HCT116 (cell line): ENCODE measurements at regions not wholly inside any gene's neighbourhood (a gene's known extent, or its start where the extent isn't known, plus 50 kb on each side); places are given as distances from the start of the nearest gene placed in this dataset.

Experiments used
- ATAC-seq: fragments of 200-7000 bp; cut with Tn5 transposase; 2 replicates; pipeline ENCODE4 v1.9.1; 2020; ENCODE audit warnings: mild to moderate bottlenecking, moderate library complexity
- BruUV-seq: library from RNA; stranded (reverse); fragments of 400-500 nt; replicated peaks from 2 replicates; lab custom pipeline; 2021; lab: Mats Ljungman, UMichigan
- CTCF ChIA-PET: fragments of 300-600 bp; sonication (Branson Sonifier 250); formaldehyde crosslinking; loops from one replicate; lab custom pipeline; 2021; ENCODE audit warnings: antibody characterized with exemption; lab: Charles Lee
- POLR2A ChIA-PET: fragments of 300-600, 350-600 bp; sonication (Branson Sonifier 250); formaldehyde crosslinking; loops from one replicate; lab custom pipeline; 2021; ENCODE audit warnings: antibody characterized with exemption; lab: Charles Lee
- RAD21 ChIA-PET, 2 experiments: fragments of 300-600 bp; sonication (Branson Sonifier 250); formaldehyde crosslinking; loops; one replicate each; lab custom pipeline; 2023; ENCODE audit warnings: low total read pairs in 2 of 2; ENCODE audit not compliant: uncharacterized antibody in 2 of 2, unreplicated experiment in 2 of 2, low non-redundant PET in 1 of 2; lab: Charles Lee
- DNase-seq: peaks from one replicate; pipeline ENCODE4 v3.0.0-alpha.2; 2010; ENCODE audit warnings: low read depth, low spot score
- H2AFZ ChIP-seq: fragments of 200-600 bp; shearing (Covaris generic), sonication (generic); 2 replicates; pipeline ENCODE4 v1.6.1; 2017; ENCODE audit warnings: low read depth, mixed run types, mixed read lengths, antibody characterized with exemption, low read length; ENCODE audit not compliant: poor library complexity, severe bottlenecking
- H3K27ac ChIP-seq: 2 replicates; pipeline ENCODE4 v1.5.1; 2012; ENCODE audit warnings: low read depth, low read length
- H3K27me3 ChIP-seq: fragments of 200-600 bp; sonication (generic); 2 replicates; pipeline ENCODE4 v1.6.1; 2016; ENCODE audit warnings: mixed run types, low read length, mixed read lengths; ENCODE audit not compliant: insufficient read depth
- H3K36me3 ChIP-seq, 2 experiments: fragments of 200-500 bp in 1 of 2; fragments of 200-600 bp in 1 of 2; sonication (Bioruptor generic) in 1 of 2; sonication (generic) in 1 of 2; 2 replicates each; pipeline versions ENCODE4 v1.5.1 to v1.6.1; 2014 to 2016; ENCODE audit warnings: low read length in 2 of 2, inconsistent platforms in 1 of 2, mixed read lengths in 1 of 2, mixed run types in 1 of 2; ENCODE audit not compliant: insufficient read depth in 2 of 2, control insufficient read depth in 1 of 2
- H3K4me1 ChIP-seq, 2 experiments: fragments of 200-600 bp in 1 of 2; sonication (generic) in 1 of 2; 2 replicates each; pipeline versions ENCODE4 v1.5.1 to v1.6.1; 2012 to 2017; ENCODE audit warnings: low read length in 2 of 2, inconsistent platforms in 1 of 2, mild to moderate bottlenecking in 1 of 2, mixed read lengths in 1 of 2, mixed run types in 1 of 2, moderate library complexity in 1 of 2; ENCODE audit not compliant: insufficient read depth in 2 of 2, control insufficient read depth in 1 of 2
- H3K4me2 ChIP-seq: fragments of 200-600 bp; sonication (generic); 2 replicates; pipeline ENCODE4 v1.6.1; 2017; ENCODE audit warnings: mixed run types, low read length, mixed read lengths
- H3K4me3 ChIP-seq, 2 experiments: fragments of 200-600 bp in 1 of 2; sonication (generic) in 1 of 2; replicated peaks in 1 of 2; 2 replicates each; pipeline ENCODE4 v1.5.1; 2011 to 2016; ENCODE audit warnings: low read length in 2 of 2, control low read depth in 1 of 2, low read depth in 1 of 2, mild to moderate bottlenecking in 1 of 2, mixed read lengths in 1 of 2, mixed run types in 1 of 2
- H3K79me2 ChIP-seq: fragments of 200-600 bp; sonication (generic); 2 replicates; pipeline ENCODE4 v1.6.1; 2017; ENCODE audit warnings: mild to moderate bottlenecking, mixed run types, low read length, moderate library complexity, mixed read lengths; ENCODE audit not compliant: insufficient read depth
- H3K9ac ChIP-seq: fragments of 200-600 bp; sonication (generic); 2 replicates; pipeline ENCODE4 v1.6.1; 2016; ENCODE audit warnings: low read length, mixed read lengths
- H3K9me2 ChIP-seq: fragments of 200-600 bp; sonication (generic), shearing (Covaris generic); 2 replicates; pipeline ENCODE4 v1.6.1; 2017; ENCODE audit warnings: mixed run types, mild to moderate bottlenecking, moderate library complexity; ENCODE audit not compliant: insufficient read depth
- H3K9me3 ChIP-seq, 2 experiments: fragments of 200-500 bp in 1 of 2; fragments of 200-600 bp in 1 of 2; sonication (Bioruptor generic) in 1 of 2; sonication (generic) in 1 of 2; 2 replicates each; pipeline ENCODE4 v1.6.1; 2014 to 2017; ENCODE audit warnings: low read length in 2 of 2, mixed read lengths in 2 of 2, inconsistent platforms in 1 of 2, low read depth in 1 of 2, mild to moderate bottlenecking in 1 of 2, mixed run types in 1 of 2, moderate library complexity in 1 of 2; ENCODE audit not compliant: control insufficient read depth in 1 of 2, insufficient read depth in 1 of 2
- H4K20me1 ChIP-seq: fragments of 200-600 bp; sonication (generic), shearing (Covaris generic); 2 replicates; pipeline ENCODE4 v1.6.1; 2017; ENCODE audit warnings: mixed run types, mild to moderate bottlenecking, moderate library complexity; ENCODE audit not compliant: insufficient read depth
- ATF3 ChIP-seq: IDR thresholded peaks from 2 replicates; pipeline ENCODE4 v1.6.1; 2012
- CBX3 ChIP-seq: IDR thresholded peaks from 2 replicates; pipeline ENCODE4 v1.6.1; 2012; ENCODE audit warnings: low read depth
- CEBPB ChIP-seq: IDR thresholded peaks from 2 replicates; pipeline ENCODE4 v1.6.1; 2012; ENCODE audit warnings: low read depth
- EZH2phosphoT487 ChIP-seq: fragments of 200-600 bp; IDR thresholded peaks from 2 replicates; pipeline ENCODE4 v1.6.1; 2018; ENCODE audit warnings: antibody characterized with exemption, borderline replicate concordance
- FOSL1 ChIP-seq: IDR thresholded peaks from 2 replicates; pipeline ENCODE4 v1.6.1; 2012; ENCODE audit warnings: low read depth
- JUND ChIP-seq: IDR thresholded peaks from 2 replicates; pipeline ENCODE4 v1.6.1; 2012
- POLR2A ChIP-seq: IDR thresholded peaks from 2 replicates; pipeline ENCODE4 v1.7.0; 2011; ENCODE audit warnings: borderline replicate concordance; ENCODE audit not compliant: insufficient read depth, insufficient read length; ENCODE audit errors: extremely low read depth
- SIN3A ChIP-seq: IDR thresholded peaks from 2 replicates; pipeline ENCODE4 v1.6.1; 2012; ENCODE audit warnings: low read depth
- TCF7L2 ChIP-seq: IDR thresholded peaks from 2 replicates; pipeline ENCODE4 v1.7.0; 2011; ENCODE audit warnings: borderline replicate concordance, inconsistent platforms; ENCODE audit not compliant: insufficient read depth, insufficient read length; ENCODE audit errors: extremely low read depth
- YY1 ChIP-seq: IDR thresholded peaks from 2 replicates; pipeline ENCODE4 v1.6.1; 2011; ENCODE audit warnings: low read length, low read depth, moderate library complexity, mild to moderate bottlenecking; ENCODE audit not compliant: insufficient replicate concordance; ENCODE audit errors: extremely low read depth
- ZBTB33 ChIP-seq: IDR thresholded peaks from 2 replicates; pipeline ENCODE4 v1.6.1; 2011; ENCODE audit warnings: mild to moderate bottlenecking, low read length, moderate library complexity; ENCODE audit not compliant: insufficient replicate concordance; ENCODE audit errors: extremely low read depth
- ZFX ChIP-seq: fragments of 450-650 bp; IDR thresholded peaks from 2 replicates; pipeline ENCODE4 v1.6.1; 2017
- intact Hi-C: fragments of 100-400 bp; cut with micrococcal nuclease; formaldehyde crosslinking; loops from 2 replicates; pipeline ENCODE4 v1.10.0; 2022
- TF ChIP-seq, protein P1 (sequence below): IDR thresholded peaks from 2 replicates; pipeline ENCODE4 v1.6.1; 2012

- peaks cover 15% of the 10 kb centered on the region for H3K27me3 ChIP-seq
- no peak overlapping the region for H3K9ac ChIP-seq
- H3K27ac ChIP-seq: no peak overlapping the region
- H4K20me1 ChIP-seq: no peaks in the 10 kb centered on the region; the same call in 1 of the 2 replicates
- no peaks in the 10 kb centered on the region for H3K9me2 ChIP-seq
- DNase-seq (no peak), ATAC-seq (no peak)
- no peak overlapping the region for H2AFZ ChIP-seq
- intact Hi-C loops: no loop called here
- ChIA-PET POLR2A (no interaction called here), RAD21 (no interaction called here), CTCF (no interaction called here)
- no peak overlapping the region for H3K4me2 ChIP-seq
- H3K79me2 ChIP-seq: no peaks in the 10 kb centered on the region
- TF ChIP-seq SIN3A (no peak), CBX3 (no peak), TCF7L2 (no peak), EZH2phosphoT487 (no peak), FOSL1 (no peak), YY1 (no peak), ZBTB33 (no peak), CEBPB (no peak), JUND (no peak), ZFX (no peak), POLR2A (no peak), ATF3 (no peak)
- TF ChIP-seq, protein P1, sequence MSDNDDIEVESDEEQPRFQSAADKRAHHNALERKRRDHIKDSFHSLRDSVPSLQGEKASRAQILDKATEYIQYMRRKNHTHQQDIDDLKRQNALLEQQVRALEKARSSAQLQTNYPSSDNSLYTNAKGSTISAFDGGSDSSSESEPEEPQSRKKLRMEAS: no peak
- H3K36me3 ChIP-seq: no peaks in the 10 kb centered on the region
- no peaks in the 10 kb centered on the region for H3K4me1 ChIP-seq
- no peak overlapping the region for H3K4me3 ChIP-seq
- no peaks in the 10 kb centered on the region for H3K9me3 ChIP-seq
- BruUV-seq: no TSS peak
Observed at GRCh38 chr9:73573235-73573634, 421.6 kb downstream of the ANXA1 start.
